ENCODE measurements at regions not wholly inside any gene's neighbourhood (a gene's known extent, or its start where the extent isn't known, plus 50 kb on each side); places are given as distances from the start of the nearest gene placed in this dataset.

GRCh38 chr4:57430726-57431125, 320.5 kb upstream of the IGFBP7 start:
- no peaks in the 10 kb centered on the region for H3K27me3 ChIP-seq (ENCODE audit: control insufficient read depth in 1 of 2, insufficient read depth in 2 of 2, low read length in 2 of 2)
- H3K36me3 ChIP-seq (ENCODE audit: insufficient read depth, low read length) = no peaks in the 10 kb centered on the region
- no peaks in the 10 kb centered on the region for H3K9me3 ChIP-seq (ENCODE audit: low read length)
- H3K27ac ChIP-seq (ENCODE audit: low read depth, low read length) = no peak overlapping the region
- no peak overlapping the region for H3K4me3 ChIP-seq (ENCODE audit: low read depth in 1 of 2, low read length in 2 of 2)
- H3K9ac ChIP-seq (ENCODE audit: low read length) = no peak overlapping the region
- H3K4me1 ChIP-seq (ENCODE audit: insufficient read depth, low read length) = no peaks in the 10 kb centered on the region

- H3K27ac ChIP-seq (ENCODE audit: low read depth, low read length) = no peak overlapping the region
- no peaks in the 10 kb centered on the region for H3K36me3 ChIP-seq (ENCODE audit: insufficient read depth, low read length)
- no peaks in the 10 kb centered on the region for H3K9me3 ChIP-seq (ENCODE audit: low read length)
- H3K4me1 ChIP-seq (ENCODE audit: insufficient read depth, low read length) = no peaks in the 10 kb centered on the region
- H3K27me3 ChIP-seq (ENCODE audit: control insufficient read depth in 1 of 2, insufficient read depth in 2 of 2, low read length in 2 of 2) = no peaks in the 10 kb centered on the region
- no peak overlapping the region for H3K4me3 ChIP-seq (ENCODE audit: low read depth in 1 of 2, low read length in 2 of 2)
- no peak overlapping the region for H3K9ac ChIP-seq (ENCODE audit: low read length)
Measured at GRCh38 chr4:57426779-57427395, 316.7 kb upstream of the IGFBP7 start.

GRCh38 chr4:57425610-57426009, 315.4 kb upstream of the IGFBP7 start:
- Histone ChIP-seq H3K4me1 (ENCODE audit: insufficient read depth, low read length) (no peaks in the 10 kb centered on the region), H3K4me3 (ENCODE audit: low read depth in 1 of 2, low read length in 2 of 2) (no peak overlapping the region)

GRCh38 chr4:57424232-57424897, 314.2 kb upstream of the IGFBP7 start:
- Histone ChIP-seq H3K4me3 (ENCODE audit: low read depth in 1 of 2, low read length in 2 of 2) (no peak overlapping the region), H3K9ac (ENCODE audit: low read length) (no peak overlapping the region), H3K9me3 (ENCODE audit: low read length) (no peaks in the 10 kb centered on the region), H3K27ac (ENCODE audit: low read depth, low read length) (no peak overlapping the region), H3K36me3 (ENCODE audit: insufficient read depth, low read length) (no peaks in the 10 kb centered on the region), H3K4me1 (ENCODE audit: insufficient read depth, low read length) (no peaks in the 10 kb centered on the region), H3K27me3 (ENCODE audit: control insufficient read depth in 1 of 2, insufficient read depth in 2 of 2, low read length in 2 of 2) (no peaks in the 10 kb centered on the region)

More at GRCh38 chr4:57425610-57426009, 315.4 kb upstream of the IGFBP7 start:
- Histone ChIP-seq H3K27me3 (ENCODE audit: control insufficient read depth in 1 of 2, insufficient read depth in 2 of 2, low read length in 2 of 2) (no peaks in the 10 kb centered on the region), H3K36me3 (ENCODE audit: insufficient read depth, low read length) (no peaks in the 10 kb centered on the region), H3K9ac (ENCODE audit: low read length) (no peak overlapping the region), H3K9me3 (ENCODE audit: low read length) (no peaks in the 10 kb centered on the region), H3K27ac (ENCODE audit: low read depth, low read length) (no peak overlapping the region)

GRCh38 chr4:57418133-57418532, 307.9 kb upstream of the IGFBP7 start:
- H3K9me3 ChIP-seq (ENCODE audit: low read length) = no peaks in the 10 kb centered on the region
- no peaks in the 10 kb centered on the region for H3K27me3 ChIP-seq (ENCODE audit: control insufficient read depth in 1 of 2, insufficient read depth in 2 of 2, low read length in 2 of 2)
- no peak overlapping the region for H3K9ac ChIP-seq (ENCODE audit: low read length)
- no peak overlapping the region for H3K27ac ChIP-seq (ENCODE audit: low read depth, low read length)
- no peaks in the 10 kb centered on the region for H3K4me1 ChIP-seq (ENCODE audit: insufficient read depth, low read length)
- no peaks in the 10 kb centered on the region for H3K36me3 ChIP-seq (ENCODE audit: insufficient read depth, low read length)
- no peak overlapping the region for H3K4me3 ChIP-seq (ENCODE audit: low read depth in 1 of 2, low read length in 2 of 2)

GRCh38 chr4:57412259-57413054, 302.3 kb upstream of the IGFBP7 start:
- H3K9me3 ChIP-seq (ENCODE audit: low read length) = no peaks in the 10 kb centered on the region
- H3K4me1 ChIP-seq (ENCODE audit: insufficient read depth, low read length) = no peaks in the 10 kb centered on the region
- H3K36me3 ChIP-seq (ENCODE audit: insufficient read depth, low read length) = no peaks in the 10 kb centered on the region
- no peak overlapping the region for H3K27ac ChIP-seq (ENCODE audit: low read depth, low read length)
- no peaks in the 10 kb centered on the region for H3K27me3 ChIP-seq (ENCODE audit: control insufficient read depth in 1 of 2, insufficient read depth in 2 of 2, low read length in 2 of 2)
- H3K9ac ChIP-seq (ENCODE audit: low read length) = no peak overlapping the region
- H3K4me3 ChIP-seq (ENCODE audit: low read depth in 1 of 2, low read length in 2 of 2) = no peak overlapping the region

DNA sequence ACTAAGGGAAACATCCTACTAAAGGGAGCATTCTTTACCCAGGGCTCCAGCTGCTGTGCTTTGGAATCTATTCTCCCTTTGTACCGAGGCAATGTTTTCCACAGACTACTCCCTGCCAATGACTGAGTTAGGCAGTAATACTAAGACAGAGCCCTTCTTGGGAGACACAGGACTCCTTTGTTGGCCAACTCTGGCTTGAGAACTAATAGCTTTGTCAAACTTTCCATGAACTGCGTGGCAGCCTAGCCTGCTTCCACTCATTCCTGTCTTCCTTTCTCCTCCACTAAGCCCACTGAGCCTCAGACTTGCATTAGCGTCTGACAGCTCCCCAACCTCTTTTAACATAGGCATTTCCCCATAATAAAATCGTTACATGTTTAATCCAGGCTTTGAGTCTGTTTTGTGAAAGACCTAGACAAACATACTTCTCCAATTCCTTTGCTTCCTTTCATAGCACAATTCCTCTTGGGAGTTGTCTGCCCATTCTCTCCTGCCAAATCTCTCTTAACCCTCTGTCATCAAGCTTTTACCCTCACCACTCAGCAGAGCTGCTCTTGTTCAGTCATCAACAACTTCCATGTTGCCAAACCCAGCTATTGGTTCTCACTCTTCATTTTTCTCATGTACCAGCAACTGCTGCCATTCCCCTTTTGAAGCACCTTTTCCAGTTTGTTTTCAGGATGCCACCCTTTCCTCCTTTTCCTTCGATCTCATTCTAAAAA, 300.3 kb upstream of the IGFBP7 start:
- Histone ChIP-seq H3K27ac (ENCODE audit: low read depth, low read length) (no peak overlapping the region), H3K27me3 (ENCODE audit: control insufficient read depth in 1 of 2, insufficient read depth in 2 of 2, low read length in 2 of 2) (no peaks in the 10 kb centered on the region), H3K4me1 (ENCODE audit: insufficient read depth, low read length) (no peaks in the 10 kb centered on the region), H3K9ac (ENCODE audit: low read length) (no peak overlapping the region), H3K9me3 (ENCODE audit: low read length) (no peaks in the 10 kb centered on the region), H3K36me3 (ENCODE audit: insufficient read depth, low read length) (no peaks in the 10 kb centered on the region), H3K4me3 (ENCODE audit: low read depth in 1 of 2, low read length in 2 of 2) (no peak overlapping the region)

DNA sequence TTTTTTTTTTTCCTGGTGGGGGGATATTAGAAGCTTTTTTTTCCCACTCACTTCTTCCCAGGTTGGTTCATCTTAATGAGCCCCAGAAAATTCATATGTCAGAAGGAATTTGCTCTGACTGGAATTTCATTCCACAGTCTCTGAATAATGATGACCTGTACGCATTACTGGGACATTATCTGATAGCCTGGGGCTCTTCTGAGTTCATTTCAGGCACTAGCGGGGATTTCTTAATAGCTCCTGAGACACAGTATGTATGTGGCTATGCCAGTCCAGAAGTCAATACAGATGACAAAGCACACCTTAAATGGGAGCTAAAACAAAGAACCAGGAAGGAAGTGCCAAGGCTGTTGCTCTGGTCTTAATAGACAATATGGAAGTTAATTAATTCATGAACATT, 295.2 kb upstream of the IGFBP7 start:
- Histone ChIP-seq H3K27me3 (ENCODE audit: control insufficient read depth in 1 of 2, insufficient read depth in 2 of 2, low read length in 2 of 2) (no peaks in the 10 kb centered on the region), H3K4me3 (ENCODE audit: low read depth in 1 of 2, low read length in 2 of 2) (no peak overlapping the region), H3K9me3 (ENCODE audit: low read length) (no peaks in the 10 kb centered on the region), H3K9ac (ENCODE audit: low read length) (no peak overlapping the region), H3K36me3 (ENCODE audit: insufficient read depth, low read length) (no peaks in the 10 kb centered on the region), H3K4me1 (ENCODE audit: insufficient read depth, low read length) (no peaks in the 10 kb centered on the region), H3K27ac (ENCODE audit: low read depth, low read length) (no peak overlapping the region)

DNA sequence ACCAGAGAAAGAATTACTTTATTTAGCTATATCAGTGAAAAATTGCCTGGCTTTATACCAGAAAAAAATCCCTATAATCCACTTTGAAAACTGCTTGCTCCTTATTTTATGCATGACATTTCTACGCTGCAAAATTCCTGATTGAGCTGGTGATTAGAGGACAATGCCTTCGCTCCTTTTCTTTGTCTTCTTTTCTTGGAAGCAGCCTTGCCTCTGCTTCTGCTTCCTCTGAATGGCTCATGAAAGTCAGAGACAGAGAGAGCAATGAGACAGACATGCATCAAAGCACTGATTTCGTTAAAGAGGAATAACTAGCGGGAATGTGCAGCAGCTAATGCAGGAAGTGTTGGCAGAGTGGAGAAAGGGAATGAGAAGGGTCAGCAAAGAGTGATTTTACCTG, 294.3 kb upstream of the IGFBP7 start:
- no peaks in the 10 kb centered on the region for H3K9me3 ChIP-seq (ENCODE audit: low read length)
- no peak overlapping the region for H3K27ac ChIP-seq (ENCODE audit: low read depth, low read length)
- no peaks in the 10 kb centered on the region for H3K36me3 ChIP-seq (ENCODE audit: insufficient read depth, low read length)
- no peaks in the 10 kb centered on the region for H3K27me3 ChIP-seq (ENCODE audit: control insufficient read depth in 1 of 2, insufficient read depth in 2 of 2, low read length in 2 of 2)
- no peak overlapping the region for H3K4me3 ChIP-seq (ENCODE audit: low read depth in 1 of 2, low read length in 2 of 2)
- H3K9ac ChIP-seq (ENCODE audit: low read length) = no peak overlapping the region
- H3K4me1 ChIP-seq (ENCODE audit: insufficient read depth, low read length) = no peaks in the 10 kb centered on the region

DNA sequence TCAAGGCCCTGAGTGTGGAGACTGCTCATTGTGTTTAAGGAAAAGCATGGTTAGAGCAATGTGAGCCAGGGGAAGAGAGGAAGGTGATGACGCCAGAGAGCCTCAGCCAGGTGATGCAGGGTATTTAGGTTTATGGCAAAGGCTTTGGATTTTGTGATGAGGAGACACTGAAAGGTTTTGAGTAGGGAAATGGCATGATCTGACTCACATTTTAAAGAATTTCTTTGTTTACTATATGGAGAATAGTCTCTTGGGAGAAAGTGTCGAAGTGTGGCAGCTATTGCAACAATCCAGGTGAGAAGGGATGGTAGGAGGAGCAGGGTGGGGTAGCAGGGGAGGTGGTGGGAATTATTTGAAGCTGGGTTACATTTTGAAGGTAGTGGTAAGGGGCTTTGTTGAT, 293.4 kb upstream of the IGFBP7 start:
- H3K4me1 ChIP-seq (ENCODE audit: insufficient read depth, low read length) = no peaks in the 10 kb centered on the region
- no peak overlapping the region for H3K4me3 ChIP-seq (ENCODE audit: low read depth in 1 of 2, low read length in 2 of 2)
- H3K27ac ChIP-seq (ENCODE audit: low read depth, low read length) = no peak overlapping the region
- no peaks in the 10 kb centered on the region for H3K36me3 ChIP-seq (ENCODE audit: insufficient read depth, low read length)
- no peaks in the 10 kb centered on the region for H3K27me3 ChIP-seq (ENCODE audit: control insufficient read depth in 1 of 2, insufficient read depth in 2 of 2, low read length in 2 of 2)
- H3K9me3 ChIP-seq (ENCODE audit: low read length) = no peaks in the 10 kb centered on the region
- no peak overlapping the region for H3K9ac ChIP-seq (ENCODE audit: low read length)

DNA sequence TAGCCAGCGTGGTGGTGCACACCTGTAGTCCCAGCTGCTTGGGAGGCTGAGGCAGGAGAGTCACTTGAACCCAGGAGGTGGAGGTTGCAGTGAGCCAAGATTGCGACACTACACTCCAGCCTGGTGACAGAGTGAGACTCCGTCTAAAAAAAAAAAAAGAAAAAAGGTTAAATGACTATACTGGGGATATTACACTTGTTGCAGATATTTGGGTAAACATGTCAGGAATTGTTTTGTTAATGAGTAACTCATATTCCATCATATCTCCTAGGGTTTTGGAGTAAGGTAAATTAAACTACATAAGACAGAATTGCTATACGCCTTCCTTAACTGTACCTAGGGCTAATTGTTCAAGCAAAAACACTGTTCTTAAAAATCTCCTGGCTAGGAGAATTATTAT, 291.4 kb upstream of the IGFBP7 start:
- no peak overlapping the region for H3K4me3 ChIP-seq (ENCODE audit: low read depth in 1 of 2, low read length in 2 of 2)
- no peaks in the 10 kb centered on the region for H3K27me3 ChIP-seq (ENCODE audit: control insufficient read depth in 1 of 2, insufficient read depth in 2 of 2, low read length in 2 of 2)
- no peaks in the 10 kb centered on the region for H3K4me1 ChIP-seq (ENCODE audit: insufficient read depth, low read length)
- H3K9ac ChIP-seq (ENCODE audit: low read length) = no peak overlapping the region
- no peaks in the 10 kb centered on the region for H3K36me3 ChIP-seq (ENCODE audit: insufficient read depth, low read length)
- H3K9me3 ChIP-seq (ENCODE audit: low read length) = no peaks in the 10 kb centered on the region
- no peak overlapping the region for H3K27ac ChIP-seq (ENCODE audit: low read depth, low read length)

Data from muscle layer of colon (tissue), 2 donors.